Fibroblast of skin of left quadriceps (primary cell): ENCODE measurements at regions not wholly inside any gene's neighbourhood (a gene's known extent, or its start where the extent isn't known, plus 50 kb on each side); places are given as distances from the start of the nearest gene placed in this dataset.
A peak's percentile ranks its signal among the peaks of the same experiment; 100 is the strongest.

Experiments
- DNase-seq, 2 experiments: peaks; one replicate each; pipeline ENCODE4 v3.0.0-alpha.2; 2013; ENCODE audit warnings: low read depth in 2 of 2

DNA sequence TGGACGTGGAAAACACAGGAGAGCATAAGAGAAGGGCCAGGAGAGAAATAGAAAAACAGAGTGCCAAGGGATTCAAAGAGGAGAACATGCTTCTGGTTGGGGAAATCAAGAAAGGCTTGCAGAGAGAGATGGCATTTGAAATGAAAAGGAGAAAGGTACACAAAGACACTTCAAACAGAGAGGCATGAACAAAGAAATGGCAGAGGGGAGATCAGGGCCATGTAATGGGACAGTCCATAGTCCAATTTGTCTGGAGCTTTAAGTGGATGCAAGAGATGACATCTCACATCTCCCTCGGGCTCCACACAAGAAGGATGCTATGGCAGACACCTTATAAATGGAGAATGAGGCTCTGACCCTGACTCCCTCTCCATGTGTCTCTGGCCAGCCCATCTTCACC lies 331.1 kb downstream of the MLLT3 start:
- no peak for DNase-seq

- DNase-seq: no peak
Measured at GRCh38 chr9:20290257-20290656, 332.0 kb downstream of the MLLT3 start.

- no peak for DNase-seq
Measured at GRCh38 chr9:20289423-20290010, 332.8 kb downstream of the MLLT3 start.

GRCh38 chr9:20286969-20287368 lies 335.3 kb downstream of the MLLT3 start:
- no peak for DNase-seq

DNA sequence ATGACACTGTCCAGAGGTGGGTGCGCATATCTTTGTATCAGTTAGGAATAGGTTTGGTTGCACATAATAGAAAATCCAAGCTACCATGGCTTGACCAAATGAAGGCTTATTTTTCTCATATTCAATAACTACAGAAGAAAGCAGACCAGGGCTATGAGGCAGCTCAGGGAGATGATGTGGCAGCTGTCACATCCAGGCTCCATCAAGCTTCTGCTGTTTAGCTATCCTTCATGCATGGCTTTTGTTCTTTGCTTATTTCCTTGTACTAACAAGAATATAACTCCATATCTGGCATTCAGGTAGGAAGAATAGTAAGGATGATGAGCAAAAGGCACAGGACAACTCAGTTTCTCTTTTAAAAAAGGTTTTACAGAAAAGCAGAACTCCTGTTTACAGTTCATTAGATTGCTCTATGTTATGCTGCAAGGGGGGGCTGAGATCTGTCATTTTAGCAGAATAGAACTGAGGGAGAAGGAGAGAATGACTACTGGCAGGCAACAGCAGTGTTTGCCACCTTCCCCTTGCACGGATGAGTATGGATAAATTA lies 336.1 kb downstream of the MLLT3 start:
- no peak for DNase-seq

GRCh38 chr9:20284601-20285289 lies 337.6 kb downstream of the MLLT3 start:
- no peak for DNase-seq

DNA sequence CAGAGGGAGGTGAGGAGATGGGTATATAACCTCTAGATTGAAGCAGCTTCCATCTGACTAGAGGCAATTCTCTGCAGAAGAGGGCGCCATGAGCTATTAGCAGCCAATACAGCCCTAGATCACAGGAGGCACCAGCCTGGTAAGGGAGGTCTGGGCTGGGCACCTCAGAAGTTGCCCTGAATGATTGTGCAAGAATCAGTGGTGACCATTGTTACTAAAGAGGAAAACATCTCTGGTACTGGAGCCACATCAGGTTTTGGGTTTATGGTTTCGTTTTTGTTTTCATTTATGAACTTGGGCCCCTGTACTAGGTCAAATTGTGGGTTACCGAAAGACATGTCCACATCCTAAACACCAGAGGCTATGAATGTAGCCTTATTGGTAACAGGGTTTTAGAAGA lies 342.0 kb downstream of the MLLT3 start:
- DNase-seq: no peak

DNA sequence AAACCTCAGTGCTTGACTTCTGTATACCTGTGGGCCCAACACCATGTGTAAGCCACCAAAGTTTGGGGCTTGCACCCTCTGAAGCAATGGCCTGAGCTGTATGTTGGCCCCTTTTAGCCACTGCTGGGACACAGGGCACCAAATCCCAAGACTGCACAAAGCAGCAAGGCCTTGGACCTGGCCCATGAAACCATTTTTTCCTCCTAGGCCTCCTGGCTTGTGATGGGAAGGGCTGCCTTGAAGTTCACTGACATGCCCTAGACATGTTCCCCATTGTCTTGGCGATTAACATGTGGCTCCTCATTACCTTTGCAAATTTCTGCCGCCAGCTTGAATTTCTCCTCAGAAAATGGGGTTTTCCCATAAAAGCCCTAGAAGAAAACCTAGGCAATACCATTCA lies 345.5 kb downstream of the MLLT3 start:
- no peak for DNase-seq

DNA sequence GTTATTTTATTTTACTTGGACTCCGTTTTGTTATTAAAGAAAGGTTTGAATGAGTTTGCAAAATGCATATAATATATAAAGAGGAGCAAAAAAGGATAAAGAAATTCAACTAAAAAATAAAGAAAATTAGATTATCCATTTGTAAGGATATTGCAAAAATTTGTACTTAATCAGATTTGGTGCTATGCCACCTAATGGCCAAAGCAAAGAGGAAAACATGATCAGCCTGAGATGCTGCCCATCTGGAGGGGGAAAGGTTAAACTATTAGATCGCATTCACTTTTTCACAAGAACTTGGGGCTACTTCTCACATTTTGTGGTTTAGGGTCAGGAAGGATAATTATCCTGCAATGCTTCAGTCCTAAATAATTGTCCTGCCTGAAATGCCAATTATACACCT lies 350.6 kb downstream of the MLLT3 start:
- DNase-seq: no peak

- DNase-seq: peak; percentile 72 to 74
Measured at GRCh38 chr9:20271096-20271495, 351.2 kb downstream of the MLLT3 start.

DNA sequence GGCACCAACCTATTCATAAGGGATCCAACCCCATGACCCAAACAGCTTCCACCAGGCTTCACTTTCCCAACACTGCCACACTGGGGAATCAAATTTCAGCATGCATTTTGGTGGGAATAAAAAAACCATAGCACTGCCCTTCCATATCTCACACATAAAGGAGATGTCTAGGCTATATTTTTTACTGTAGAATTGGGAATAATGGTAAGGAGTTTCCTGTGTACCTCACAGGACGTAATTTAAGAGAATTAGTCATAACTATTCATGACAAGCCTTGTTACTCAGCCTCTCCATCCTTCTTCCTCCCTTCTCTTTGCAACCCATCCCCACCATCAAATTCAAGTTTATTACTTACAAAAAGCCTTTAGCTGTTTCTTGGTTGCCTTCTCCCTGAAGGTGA lies 352.1 kb downstream of the MLLT3 start:
- peak; percentile 5 to 19 for DNase-seq

DNA sequence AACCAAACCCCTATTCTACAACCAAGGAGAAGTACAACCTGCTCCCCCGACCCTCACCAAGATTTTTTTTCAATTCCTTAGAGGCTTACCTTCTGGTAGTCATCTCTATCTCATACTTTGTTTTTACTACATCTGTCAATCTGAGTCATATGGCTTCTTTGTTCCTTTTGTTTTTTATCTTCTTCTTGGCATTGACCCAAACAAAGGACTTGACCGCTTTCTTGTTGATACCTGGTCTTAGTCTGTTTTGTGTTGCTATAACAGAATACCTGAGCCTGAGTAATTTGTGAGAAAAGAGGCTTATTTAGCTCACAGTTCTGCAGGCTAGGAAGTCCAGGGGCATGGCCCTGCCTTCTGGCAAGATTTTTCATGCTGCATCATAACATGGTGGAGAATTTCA lies 352.7 kb downstream of the MLLT3 start:
- DNase-seq: no peak

DNA sequence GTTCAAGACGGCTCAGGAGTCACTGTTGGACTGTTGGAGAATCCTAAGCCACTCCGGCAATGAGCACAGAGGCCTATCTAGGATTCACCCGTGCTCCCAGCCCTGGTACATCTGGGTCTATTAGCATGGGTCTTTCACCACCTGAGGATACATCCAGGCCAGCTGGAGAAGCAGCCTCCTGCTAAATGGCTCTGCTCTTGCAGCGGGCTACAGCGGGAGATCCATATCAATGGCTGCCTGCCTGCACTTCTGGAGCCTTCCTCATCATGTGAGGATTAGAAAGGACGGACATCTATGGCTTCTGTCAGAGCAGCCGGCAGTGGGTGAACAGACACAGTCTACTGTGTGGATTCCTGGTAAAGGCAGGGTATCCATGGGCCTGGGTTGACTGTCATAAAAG lies 357.4 kb downstream of the MLLT3 start:
- no peak for DNase-seq

GRCh38 chr9:20262611-20263010 lies 359.7 kb downstream of the MLLT3 start:
- DNase-seq: no peak

DNA sequence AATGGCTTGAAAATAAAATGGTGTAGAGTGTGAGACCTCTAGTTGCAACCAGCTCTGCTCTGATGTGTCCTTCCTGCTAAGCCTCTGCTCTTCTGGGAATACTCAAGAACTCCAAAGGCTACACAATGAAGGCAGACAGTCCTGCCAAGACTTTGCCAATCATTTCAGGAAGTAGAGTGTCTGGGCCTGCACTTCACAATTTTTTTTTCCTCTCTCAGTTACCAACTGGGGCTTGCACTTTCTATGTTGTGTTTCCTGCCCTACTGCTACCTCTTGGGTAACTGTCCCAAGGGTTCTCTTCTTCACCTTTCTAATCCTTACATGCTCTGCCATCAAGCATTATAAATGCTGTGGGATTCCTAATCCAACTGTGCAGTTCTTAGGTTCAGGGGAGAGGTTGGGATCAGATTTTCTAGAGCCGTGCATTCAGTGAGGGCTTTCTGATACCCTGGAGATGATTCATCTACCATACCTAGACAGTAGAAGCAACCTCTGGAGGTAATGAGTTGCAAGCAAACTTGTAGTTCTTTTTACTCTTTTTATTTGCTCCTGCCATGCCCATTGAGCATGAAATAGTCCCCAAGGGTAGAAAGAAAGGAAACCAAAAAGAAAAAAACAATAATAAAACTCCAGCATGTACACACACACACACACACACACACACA lies 365.9 kb downstream of the MLLT3 start:
- no peak for DNase-seq

DNA sequence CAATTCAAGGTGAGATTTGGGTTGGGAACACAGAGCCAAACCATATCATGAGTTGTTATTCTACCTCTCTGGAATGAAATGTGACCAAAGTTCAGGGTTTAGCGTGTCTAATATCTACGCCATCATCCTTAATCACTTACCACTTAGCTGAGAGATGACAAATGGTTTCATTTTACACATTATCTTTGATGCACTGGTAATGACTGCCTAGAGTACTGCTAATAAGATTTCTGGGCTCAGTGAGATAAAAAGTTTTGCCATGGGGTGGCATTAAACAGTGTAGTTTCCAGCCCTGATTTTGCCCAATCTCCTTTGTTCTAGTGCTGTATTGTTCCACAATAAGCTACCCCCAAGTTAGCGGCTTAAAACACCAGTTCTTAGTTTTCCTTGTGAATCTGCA lies 367.2 kb downstream of the MLLT3 start:
- no peak for DNase-seq

DNA sequence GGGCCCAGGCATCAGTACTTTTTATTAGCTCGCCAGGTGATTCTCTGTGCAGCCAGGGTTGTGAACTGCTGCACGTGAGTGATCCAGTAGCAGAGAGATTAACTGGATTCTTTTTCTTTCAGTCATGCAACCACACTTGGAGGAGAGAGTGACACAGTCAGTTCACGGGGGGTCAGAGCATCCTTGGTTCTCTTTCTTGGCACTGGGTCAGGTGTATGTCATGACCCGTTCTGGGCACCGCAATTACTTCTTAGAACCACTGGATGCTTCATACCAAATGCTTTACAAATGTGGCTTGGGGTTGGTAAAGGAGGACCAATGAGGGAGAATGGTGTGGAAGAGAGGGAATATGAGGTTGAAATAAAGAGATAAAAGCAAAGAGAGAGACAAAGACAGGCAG lies 368.7 kb downstream of the MLLT3 start:
- DNase-seq: no peak

- DNase-seq: no peak
Measured at GRCh38 chr9:20252778-20253177, 369.5 kb downstream of the MLLT3 start.

DNA sequence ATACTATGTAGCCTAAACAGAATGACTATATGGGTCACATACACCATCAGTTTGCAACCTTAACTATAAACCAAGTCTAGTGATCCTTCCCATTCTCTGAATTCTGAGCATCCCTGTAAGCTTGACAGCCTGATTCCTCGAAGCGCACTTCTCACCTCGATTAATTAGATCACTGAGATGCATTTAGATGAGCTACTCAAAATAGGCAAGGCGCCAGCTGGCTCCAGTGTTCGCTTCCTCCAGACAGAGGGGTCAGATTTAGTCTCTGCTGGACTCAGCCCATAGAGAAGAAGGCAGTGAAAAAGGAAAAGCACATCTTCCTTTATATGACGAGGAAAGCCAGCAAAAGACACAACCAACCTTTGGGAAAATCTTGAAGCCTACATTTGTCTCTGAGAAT lies 371.5 kb downstream of the MLLT3 start:
- no peak for DNase-seq

GRCh38 chr9:20244271-20244670 lies 378.0 kb downstream of the MLLT3 start:
- DNase-seq: no peak

GRCh38 chr9:20243841-20244240 lies 378.5 kb downstream of the MLLT3 start:
- no peak for DNase-seq

DNA sequence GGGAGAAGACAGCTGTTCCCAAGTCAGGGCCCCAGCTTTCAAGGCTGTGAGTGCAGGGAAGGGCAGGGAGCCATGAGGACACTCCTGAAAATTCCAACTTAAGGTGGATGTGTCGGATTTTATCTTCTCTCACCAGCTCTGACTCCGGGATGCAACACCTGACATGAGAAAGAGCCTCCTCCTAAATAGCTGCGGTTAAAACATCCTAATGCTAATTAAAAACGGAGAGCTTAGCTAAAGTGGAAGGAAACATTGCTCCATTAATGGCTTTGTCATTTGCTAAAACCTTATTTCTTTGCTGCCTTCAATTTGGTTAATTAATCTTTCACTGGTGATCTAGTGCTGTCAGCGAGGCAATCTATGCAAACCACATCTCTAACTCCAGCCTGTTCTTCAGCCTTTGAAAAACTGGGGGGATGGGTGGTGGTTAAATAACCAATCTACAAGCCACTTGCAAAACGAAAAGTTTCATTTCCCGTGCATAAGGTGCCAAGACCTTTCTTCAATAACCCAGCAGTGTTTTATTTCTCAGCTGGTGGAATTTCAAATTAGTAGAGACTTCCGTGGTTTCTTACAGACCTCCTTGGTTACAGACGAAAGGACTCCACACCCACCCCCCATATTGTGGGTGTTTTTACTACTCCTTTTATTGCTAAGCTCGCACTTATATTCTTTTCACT lies 379.6 kb downstream of the MLLT3 start:
- DNase-seq: no peak

DNA sequence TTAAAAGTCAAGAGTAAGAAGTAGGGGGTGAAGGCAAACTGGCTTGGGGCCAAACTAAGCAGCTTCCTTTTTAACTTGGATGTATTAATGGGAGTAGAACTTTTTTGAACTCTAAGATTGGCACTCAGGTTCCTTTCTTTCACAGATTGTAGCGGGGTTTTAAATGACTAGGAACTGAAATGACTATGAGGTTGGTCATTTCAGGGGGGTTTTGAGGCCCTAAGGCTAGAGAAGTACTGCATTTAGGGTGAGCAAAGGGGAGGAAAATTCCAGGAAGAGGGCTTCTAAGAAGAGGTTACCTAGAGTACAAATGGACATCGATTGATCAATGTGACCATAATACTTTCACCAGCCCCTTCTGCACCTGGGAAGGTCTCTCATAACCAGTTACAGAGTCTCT lies 381.8 kb downstream of the MLLT3 start:
- no peak for DNase-seq
